GM19452 (cell line): ENCODE measurements at regions not wholly inside any gene's neighbourhood (a gene's known extent, or its start where the extent isn't known, plus 50 kb on each side); places are given as distances from the start of the nearest gene placed in this dataset.
"Not testable (repeated sequence)": the region's sequence is repeated elsewhere in the genome, so short reads cannot be mapped to it uniquely, and the experiment has no call there.

Experiments
- ATAC-seq: cut with Tn5 transposase; IDR thresholded peaks from one replicate; pipeline ENCODE4 v1.9.1; 2021; ENCODE audit not compliant: unreplicated experiment

DNA sequence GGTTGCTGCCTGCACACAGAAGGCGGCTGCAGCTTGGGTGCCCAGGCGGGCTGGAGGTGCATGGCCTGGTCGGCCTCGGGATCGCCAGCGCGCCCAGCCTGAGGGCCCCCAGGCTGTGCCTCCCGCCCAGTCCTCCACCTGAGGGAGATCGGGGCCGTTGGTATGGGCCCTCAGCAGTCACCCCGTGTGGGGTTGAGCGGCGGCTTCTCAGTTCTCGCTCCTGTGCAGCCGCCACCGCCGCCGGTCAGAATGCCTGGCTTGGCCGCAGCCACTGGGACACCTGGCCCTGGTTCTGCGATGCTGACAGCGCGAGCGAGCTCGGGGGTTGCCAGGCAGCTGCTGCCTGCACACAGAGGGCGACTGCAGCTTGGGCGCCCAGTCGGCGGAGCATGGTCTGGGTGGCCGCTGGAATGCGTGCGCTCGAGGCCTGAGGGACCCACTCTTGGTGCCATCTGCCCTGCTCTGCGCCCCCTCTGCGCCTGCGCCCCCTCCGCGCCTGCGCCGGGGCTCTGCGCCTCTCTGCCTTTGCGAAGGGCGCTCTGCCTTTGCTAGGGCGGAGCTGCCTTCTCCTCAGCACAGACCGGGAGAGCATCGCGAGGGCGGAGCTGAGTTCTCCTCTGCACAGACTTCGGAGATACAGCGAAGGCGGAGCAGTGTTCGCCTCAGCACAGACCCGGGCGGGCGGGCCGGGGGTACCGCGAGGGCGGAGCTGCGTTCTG lies 84.6 kb upstream of the ZNG1F start:
- peak; percentile 100 for ATAC-seq

DNA sequence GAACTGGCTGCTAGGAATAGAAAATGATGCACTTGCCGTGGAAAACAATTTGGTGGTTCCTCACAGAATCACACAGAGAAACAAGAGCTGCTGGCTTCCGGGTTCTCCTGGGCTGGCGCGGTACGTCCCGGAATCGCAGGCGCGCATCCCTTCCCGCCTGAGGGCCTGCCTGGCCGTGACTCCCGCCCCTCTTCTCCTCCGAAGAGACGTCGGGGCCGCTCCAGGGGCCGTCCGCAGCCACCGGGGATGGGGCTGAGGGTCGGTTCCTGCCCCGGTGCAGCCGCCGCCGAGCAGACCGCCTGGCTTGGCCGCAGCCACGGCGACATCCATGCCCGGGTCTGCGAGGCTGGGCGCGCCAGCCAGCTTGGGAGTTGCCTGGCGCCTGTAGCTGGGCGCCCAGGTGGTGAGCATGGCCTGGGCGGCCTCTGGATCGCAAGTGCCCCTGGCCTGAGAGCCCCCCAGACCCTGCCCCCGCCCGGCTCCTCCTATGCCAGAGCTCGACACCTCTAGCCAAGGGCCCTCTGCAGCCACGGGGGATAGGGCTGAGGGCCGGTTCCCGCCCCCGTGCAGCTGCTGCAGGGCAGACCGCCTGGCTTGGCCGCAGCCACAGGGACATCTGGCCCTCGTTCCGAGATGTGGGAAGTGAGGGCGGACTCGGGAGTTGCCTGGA lies 83.9 kb upstream of the ZNG1F start:
- peak; percentile 34 for ATAC-seq

DNA sequence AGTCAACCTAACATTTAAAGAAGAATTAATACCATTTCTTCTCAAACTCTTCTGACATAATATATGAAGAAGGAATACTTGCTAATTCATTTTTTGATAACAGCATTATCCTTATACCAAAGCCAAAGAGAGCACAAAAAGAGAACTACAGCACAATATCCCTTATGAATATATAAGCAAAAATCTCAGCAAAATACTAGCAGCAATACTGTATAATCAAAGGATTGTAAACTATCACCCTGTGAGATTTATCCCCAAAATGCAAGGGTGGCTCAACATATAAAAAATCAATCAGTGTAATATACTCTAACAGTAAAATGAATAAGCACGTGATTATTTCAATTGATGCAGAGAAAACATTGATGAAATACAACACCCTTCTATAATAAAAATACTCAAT lies 81.9 kb upstream of the ZNG1F start:
- not testable (repeated sequence) for ATAC-seq

DNA sequence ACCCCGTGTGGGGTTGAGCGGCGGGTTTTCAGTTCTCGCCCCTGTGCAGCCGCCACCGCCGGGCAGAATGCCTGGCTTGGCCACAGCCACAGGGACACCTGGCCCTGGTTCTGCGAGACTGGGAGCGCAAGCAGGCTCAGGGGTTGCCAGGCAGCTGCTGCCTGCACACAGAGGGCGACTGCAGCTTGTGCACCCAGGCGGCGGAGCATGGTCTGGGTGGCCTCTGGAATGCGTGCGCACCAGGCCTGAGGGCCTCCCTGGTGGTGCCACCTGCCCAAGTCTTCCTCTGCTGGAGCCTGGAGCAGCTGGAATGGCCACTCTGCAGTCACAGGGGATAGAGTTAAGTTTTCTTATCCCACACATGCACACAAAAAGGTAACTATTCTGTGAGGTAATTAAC lies 80.4 kb upstream of the ZNG1F start:
- ATAC-seq: not testable (repeated sequence)

DNA sequence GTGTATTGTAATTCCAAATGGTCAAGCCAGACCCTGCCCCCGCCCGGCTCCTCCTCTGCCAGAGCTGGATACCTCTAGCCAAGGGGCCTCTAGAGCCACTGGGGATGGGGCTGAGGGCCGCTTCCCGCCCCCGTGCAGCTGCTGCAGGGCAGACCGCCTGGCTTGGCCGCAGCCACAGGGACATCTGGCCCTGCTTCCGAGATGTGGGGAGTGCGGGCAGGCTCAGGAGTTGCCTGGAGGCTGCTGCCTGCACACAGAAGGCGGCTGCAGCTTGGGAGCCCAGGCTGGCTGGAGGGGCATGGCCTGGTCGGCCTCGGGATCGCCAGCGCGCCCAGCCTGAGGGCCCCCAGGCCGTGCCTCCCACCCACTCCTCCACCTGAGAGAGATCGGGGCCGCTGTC lies 79.9 kb upstream of the ZNG1F start:
- not testable (repeated sequence) for ATAC-seq

DNA sequence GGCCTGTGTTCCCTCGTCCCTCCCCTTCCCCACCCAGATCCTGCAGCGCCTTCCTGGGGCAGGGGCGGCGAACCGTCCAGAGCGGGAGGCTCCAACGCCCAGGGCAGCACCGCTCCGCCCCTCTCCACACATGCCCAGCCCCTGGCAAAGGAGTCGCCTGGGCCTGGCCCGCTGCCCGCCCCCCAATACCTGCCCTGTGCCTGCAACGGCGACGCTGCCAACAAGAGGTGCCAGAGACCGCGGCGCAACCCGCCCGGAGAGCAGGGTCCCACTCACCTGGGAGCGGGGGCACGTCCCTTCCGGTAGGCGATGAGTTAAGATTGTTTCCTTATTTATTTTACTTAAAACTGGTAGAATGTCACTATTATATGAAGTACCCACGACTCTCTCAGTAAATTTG lies 77.5 kb upstream of the ZNG1F start:
- not testable (repeated sequence) for ATAC-seq

DNA sequence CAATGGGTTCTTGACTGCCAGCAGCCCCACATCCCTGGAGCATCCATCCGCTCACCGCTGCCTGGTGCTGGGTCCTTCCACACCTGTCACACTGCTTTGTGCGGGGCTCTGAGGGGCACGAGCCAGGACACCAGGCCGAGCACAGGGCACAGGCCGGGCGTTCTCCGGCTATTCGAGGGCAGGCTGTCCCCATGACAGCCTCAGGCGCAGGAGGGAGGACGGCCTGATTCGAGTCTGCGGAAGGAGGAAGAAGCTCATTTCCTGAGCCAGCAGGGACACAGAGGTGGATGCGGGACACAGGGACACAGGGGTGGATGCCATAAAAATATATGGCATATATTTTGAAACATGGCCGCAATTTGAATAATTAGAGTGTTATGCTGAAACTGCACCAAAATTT lies 76.9 kb upstream of the ZNG1F start:
- ATAC-seq: not testable (repeated sequence)

DNA sequence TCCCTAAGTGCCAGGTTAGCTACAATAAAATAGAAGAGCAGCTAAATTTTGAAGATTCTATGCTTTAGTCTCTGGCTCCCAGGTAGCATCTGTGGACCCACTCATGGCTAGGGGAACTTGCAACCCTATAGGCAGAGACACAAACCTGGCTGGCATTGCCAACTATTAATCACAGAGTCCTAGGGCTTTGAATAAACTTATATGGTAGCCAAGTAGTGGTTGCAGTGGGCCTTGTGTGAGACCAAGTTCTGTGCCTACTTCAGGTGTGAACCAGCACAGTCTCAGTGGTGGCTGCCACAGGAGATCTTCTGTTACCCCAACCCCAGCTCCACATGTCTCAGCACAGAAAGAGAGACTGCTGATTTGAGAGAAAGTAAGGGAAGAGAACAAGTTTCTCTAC lies 62.9 kb upstream of the ZNG1F start:
- not testable (repeated sequence) for ATAC-seq

DNA sequence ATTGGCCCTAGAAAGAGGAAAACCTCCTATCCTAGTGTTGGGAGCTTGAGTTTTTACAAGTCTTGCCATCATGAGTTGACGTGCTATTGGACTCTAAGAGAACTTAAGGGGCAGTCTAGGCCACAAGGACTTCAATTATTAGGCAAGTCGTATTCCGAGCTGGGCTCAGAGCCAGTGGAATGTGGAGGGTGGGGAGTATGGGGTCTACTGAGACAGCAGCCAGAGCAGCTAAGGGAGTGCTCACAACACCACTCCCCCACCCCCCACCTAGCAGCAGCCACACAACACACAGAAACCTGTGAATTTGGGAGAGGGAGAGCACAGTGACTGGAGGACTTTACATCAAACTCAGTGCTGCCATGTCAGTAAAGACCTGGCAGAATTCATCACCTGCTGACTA lies 62.0 kb upstream of the ZNG1F start:
- ATAC-seq: not testable (repeated sequence)

DNA sequence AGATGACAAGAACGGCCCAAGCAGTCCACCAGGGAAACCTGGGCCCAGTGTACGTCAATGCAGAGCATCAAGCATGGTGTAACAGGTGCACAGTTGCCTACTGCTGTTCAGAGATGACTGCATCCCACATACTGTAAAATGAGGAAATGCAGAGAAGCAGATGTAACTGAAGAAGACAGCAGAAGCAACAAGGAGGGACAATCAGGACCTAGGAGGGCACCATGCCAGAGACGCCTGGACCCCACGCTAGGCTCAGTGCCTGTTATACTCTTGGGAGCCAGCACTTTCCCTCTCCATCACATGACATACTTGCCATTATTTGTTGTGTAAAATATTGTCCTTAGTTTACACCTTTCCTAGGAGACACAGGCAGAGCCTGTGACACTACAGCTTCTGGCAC lies 57.6 kb upstream of the ZNG1F start:
- ATAC-seq: not testable (repeated sequence)
